Prostate gland (tissue), 2 donors: ENCODE measurements at regions not wholly inside any gene's neighbourhood (a gene's known extent, or its start where the extent isn't known, plus 50 kb on each side); places are given as distances from the start of the nearest gene placed in this dataset.

Source experiments
- DNase-seq: peaks from one replicate; pipeline ENCODE4 v3.0.0-alpha.2; 2019; ENCODE audit warnings: low spot score
- H3K27ac ChIP-seq, 2 donors: fragments of 200-600 bp; sonication (generic); 2 replicates each; pipeline ENCODE4 v1.5.1; 2017 to 2019
- H3K27me3 ChIP-seq: fragments of 200-600 bp; sonication (generic); replicated peaks from 2 replicates; pipeline ENCODE4 v1.5.1; 2019; ENCODE audit not compliant: insufficient read depth
- H3K36me3 ChIP-seq, 2 donors: fragments of 200-600 bp; sonication (generic); 1 replicate in 1 of 2; 2 replicates in 1 of 2; pipeline versions ENCODE4 v1.5.1 to v1.8.1; 2017 to 2019
- H3K4me1 ChIP-seq: fragments of 200-600 bp; sonication (generic); replicated peaks from 2 replicates; pipeline ENCODE4 v1.5.1; 2019
- H3K4me3 ChIP-seq, 2 donors: fragments of 200-600 bp; sonication (generic); 2 replicates each; pipeline ENCODE4 v1.5.1; 2017 to 2019
- H3K9me3 ChIP-seq: fragments of 200-600 bp; sonication (generic); 2 replicates; pipeline ENCODE4 v1.5.1; 2017
- POLR2A ChIP-seq: fragments of 450-650 bp; IDR thresholded peaks from one replicate; pipeline ENCODE4 v1.6.1; 2016; ENCODE audit warnings: antibody characterized with exemption, mild to moderate bottlenecking
- POLR2AphosphoS5 ChIP-seq: sonication (generic); formaldehyde crosslinking; IDR thresholded peaks from one replicate; pipeline ENCODE4 v1.6.1; 2017; ENCODE audit warnings: antibody characterized with exemption
- WGBS: methylation state at CpG from one replicate; pipeline ENCODE4 v1.1.5; 2018; 5-methylcytosine and 5-hydroxymethylcytosine counted together
- intact Hi-C: fragments of 100-400 bp; cut with DNase I; formaldehyde crosslinking; loops from one replicate; pipeline ENCODE4 v1.14.2; 2022
- TF ChIP-seq, protein P1 (sequence below), 4 experiments: fragments of 200-600 bp in 2 of 4; fragments of 450-650 bp in 2 of 4; sonication (generic) in 2 of 4; IDR thresholded peaks; 1 replicate in 3 of 4; 2 replicates in 1 of 4; pipeline ENCODE4 v1.5.1; 2016 to 2019; ENCODE audit warnings: antibody characterized with exemption in 4 of 4, mild to moderate bottlenecking in 2 of 4, moderate library complexity in 2 of 4

DNA sequence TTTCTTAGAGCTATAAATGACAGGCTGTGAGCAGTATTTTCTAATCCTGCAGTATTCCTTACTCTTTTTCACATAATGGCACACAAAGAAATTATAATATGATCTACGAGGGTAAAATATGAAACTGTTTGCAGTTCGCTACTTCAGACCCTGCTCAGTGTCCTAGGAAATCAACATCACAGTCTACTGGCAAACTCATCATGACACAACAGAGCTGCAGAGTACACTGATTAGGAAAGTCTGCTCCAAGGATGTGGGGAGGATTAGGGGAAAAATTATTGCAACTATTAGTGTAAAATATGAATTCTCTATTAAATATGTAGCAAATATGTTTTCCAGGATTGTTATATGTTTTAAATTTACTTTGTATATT is 149.2 kb upstream of the REG3G start:
- H3K36me3 ChIP-seq, result no peaks in the 10 kb centered on the region
- TF ChIP-seq POLR2AphosphoS5, result no peak
- TF ChIP-seq POLR2A, result no peak
- TF ChIP-seq, protein P1, sequence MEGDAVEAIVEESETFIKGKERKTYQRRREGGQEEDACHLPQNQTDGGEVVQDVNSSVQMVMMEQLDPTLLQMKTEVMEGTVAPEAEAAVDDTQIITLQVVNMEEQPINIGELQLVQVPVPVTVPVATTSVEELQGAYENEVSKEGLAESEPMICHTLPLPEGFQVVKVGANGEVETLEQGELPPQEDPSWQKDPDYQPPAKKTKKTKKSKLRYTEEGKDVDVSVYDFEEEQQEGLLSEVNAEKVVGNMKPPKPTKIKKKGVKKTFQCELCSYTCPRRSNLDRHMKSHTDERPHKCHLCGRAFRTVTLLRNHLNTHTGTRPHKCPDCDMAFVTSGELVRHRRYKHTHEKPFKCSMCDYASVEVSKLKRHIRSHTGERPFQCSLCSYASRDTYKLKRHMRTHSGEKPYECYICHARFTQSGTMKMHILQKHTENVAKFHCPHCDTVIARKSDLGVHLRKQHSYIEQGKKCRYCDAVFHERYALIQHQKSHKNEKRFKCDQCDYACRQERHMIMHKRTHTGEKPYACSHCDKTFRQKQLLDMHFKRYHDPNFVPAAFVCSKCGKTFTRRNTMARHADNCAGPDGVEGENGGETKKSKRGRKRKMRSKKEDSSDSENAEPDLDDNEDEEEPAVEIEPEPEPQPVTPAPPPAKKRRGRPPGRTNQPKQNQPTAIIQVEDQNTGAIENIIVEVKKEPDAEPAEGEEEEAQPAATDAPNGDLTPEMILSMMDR (IDR thresholded peaks at IDR 0.05), result no peak
- 68% methylated on average over 2 of the region's 2 CpGs for WGBS
- H3K27me3 ChIP-seq, result no peaks in the 10 kb centered on the region
- intact Hi-C loops, result no loop called here
- H3K4me3 ChIP-seq, result no peak overlapping the region
- H3K27ac ChIP-seq, result no peak overlapping the region
- no peaks in the 10 kb centered on the region for H3K9me3 ChIP-seq
- no peaks in the 10 kb centered on the region for H3K4me1 ChIP-seq
- no peak for DNase-seq

- Histone ChIP-seq H3K4me3 (no peak overlapping the region), H3K27ac (no peak overlapping the region), H3K27me3 (no peaks in the 10 kb centered on the region), H3K4me1 (no peaks in the 10 kb centered on the region), H3K36me3 (no peaks in the 10 kb centered on the region), H3K9me3 (no peaks in the 10 kb centered on the region)
- WGBS, result 78% methylated on average over 1 of the region's 1 CpG
- intact Hi-C loops, result no loop called here
- no peak for DNase-seq
- TF ChIP-seq, protein P1 (IDR thresholded peaks at IDR 0.05), result no peak
- TF ChIP-seq POLR2AphosphoS5 (no peak), POLR2A (no peak)
These were observed 138.1 kb upstream of the REG3G start for GRCh38 chr2:78887446-78887845.

- Histone ChIP-seq H3K36me3 (no peaks in the 10 kb centered on the region), H3K9me3 (no peaks in the 10 kb centered on the region), H3K27me3 (no peaks in the 10 kb centered on the region), H3K27ac (no peak overlapping the region), H3K4me3 (no peak overlapping the region), H3K4me1 (no peaks in the 10 kb centered on the region)
- intact Hi-C loops, result no loop called here
- WGBS, result 74% methylated on average over 2 of the region's 2 CpGs
- no peak for DNase-seq
- TF ChIP-seq POLR2A, result no peak
- no peak for TF ChIP-seq POLR2AphosphoS5
- TF ChIP-seq, protein P1 (IDR thresholded peaks at IDR 0.05), result no peak
These were observed 134.6 kb upstream of the REG3G start for GRCh38 chr2:78890935-78891334.

- H3K4me1 ChIP-seq, result no peaks in the 10 kb centered on the region
- H3K36me3 ChIP-seq, result no peaks in the 10 kb centered on the region
- TF ChIP-seq, protein P1 (IDR thresholded peaks at IDR 0.05), result no peak
- TF ChIP-seq POLR2AphosphoS5, result no peak
- TF ChIP-seq POLR2A, result no peak
- no peak overlapping the region for H3K4me3 ChIP-seq
- 79% methylated on average over 3 of the region's 3 CpGs for WGBS
- intact Hi-C loops, result no loop called here
- no peak overlapping the region for H3K27ac ChIP-seq
- DNase-seq, result no peak
- H3K9me3 ChIP-seq, result no peaks in the 10 kb centered on the region
- H3K27me3 ChIP-seq, result no peaks in the 10 kb centered on the region
These were observed 133.2 kb upstream of the REG3G start for GRCh38 chr2:78892295-78892694.

DNA sequence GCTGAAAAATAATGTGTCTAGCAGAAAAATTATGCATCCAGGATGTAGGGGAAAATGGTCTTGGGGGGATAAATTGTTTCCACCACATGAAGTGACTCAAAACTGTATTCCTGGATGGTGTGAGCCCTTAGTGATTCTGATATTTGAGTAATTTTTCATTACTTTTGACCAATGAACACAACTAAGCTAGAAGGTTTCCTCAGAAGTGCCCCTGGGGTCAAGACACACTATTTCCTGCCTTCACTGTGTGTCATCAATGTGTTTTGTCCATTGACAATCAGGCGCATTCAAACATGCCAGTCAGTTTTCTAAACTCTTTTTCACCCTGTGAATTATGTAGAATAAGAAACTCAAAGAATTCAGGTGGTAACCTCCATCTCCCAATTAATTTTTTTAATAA is 130.5 kb upstream of the REG3G start:
- no peaks in the 10 kb centered on the region for H3K27me3 ChIP-seq
- TF ChIP-seq POLR2A (no peak), POLR2AphosphoS5 (no peak)
- TF ChIP-seq, protein P1 (IDR thresholded peaks at IDR 0.05), result no peak

More for the DNA sequence above, 130.5 kb upstream of the REG3G start:
- Histone ChIP-seq H3K9me3 (no peaks in the 10 kb centered on the region), H3K27ac (no peak overlapping the region), H3K4me3 (no peak overlapping the region), H3K4me1 (no peaks in the 10 kb centered on the region), H3K36me3 (no peaks in the 10 kb centered on the region)
- WGBS, result 79% methylated on average over 1 of the region's 1 CpG
- intact Hi-C loops, result no loop called here
- no peak for DNase-seq
